Mammary epithelial cell (primary cell): ENCODE measurements at regions not wholly inside any gene's neighbourhood (a gene's known extent, or its start where the extent isn't known, plus 50 kb on each side); places are given as distances from the start of the nearest gene placed in this dataset.

ENCODE experiments used
- CTCF ChIP-seq, 2 donors: IDR thresholded peaks in 1 of 2; conservative IDR thresholded peaks in 1 of 2; 2 replicates each; pipeline ENCODE4 v1.5.1; 2011 to 2012; ENCODE audit warnings: inconsistent platforms in 2 of 2, low read length in 2 of 2, mild to moderate bottlenecking in 2 of 2, control low read depth in 1 of 2, low read depth in 1 of 2; ENCODE audit not compliant: insufficient read depth in 1 of 2; ENCODE audit errors: extremely low read depth in 1 of 2
- EZH2 ChIP-seq: IDR thresholded peaks from 2 replicates; pipeline ENCODE4 v1.6.1; 2012; ENCODE audit warnings: low read length, inconsistent platforms, borderline replicate concordance

- TF ChIP-seq EZH2: no peak
- no peak for TF ChIP-seq CTCF (conservative IDR thresholded peaks at IDR 0.05 in 1 of 2, IDR thresholded peaks at IDR 0.05 in 1 of 2; ENCODE audit: extremely low read depth in 1 of 2, insufficient read depth in 1 of 2, low read depth in 1 of 2, low read length in 2 of 2)
Observed at GRCh38 chr13:34302596-34302995, 484.6 kb downstream of the RFC3 start.
